ENCODE measurements at regions not wholly inside any gene's neighbourhood (a gene's known extent, or its start where the extent isn't known, plus 50 kb on each side); places are given as distances from the start of the nearest gene placed in this dataset.

- no peak for DNase-seq (ENCODE audit: insufficient read length, low spot score)
- no peak for TF ChIP-seq CTCF (IDR thresholded peaks at IDR 0.05; ENCODE audit: insufficient read depth, missing control alignments)
- no peak for FAIRE-seq
These were observed 51.8 kb upstream of the FOXE1 start for GRCh38 chr9:97801180-97801579.

GRCh38 chr9:97802276-97802675 is 50.8 kb upstream of the FOXE1 start:
- TF ChIP-seq CTCF (IDR thresholded peaks at IDR 0.05; ENCODE audit: insufficient read depth, missing control alignments): no peak
- DNase-seq (ENCODE audit: insufficient read length, low spot score): no peak
- no peak for FAIRE-seq

GRCh38 chr9:97803167-97804058 is 49.6 kb upstream of the FOXE1 start:
- DNase-seq (ENCODE audit: insufficient read length, low spot score): peak; percentile 68
- FAIRE-seq: no peak
- TF ChIP-seq CTCF (IDR thresholded peaks at IDR 0.05; ENCODE audit: insufficient read depth, missing control alignments): peak; percentile 1
